ENCODE measurements at regions not wholly inside any gene's neighbourhood (a gene's known extent, or its start where the extent isn't known, plus 50 kb on each side); places are given as distances from the start of the nearest gene placed in this dataset.

GRCh38 chr13:40114305-40114896 is 458.9 kb downstream of the COG6 start:
- no peak for TF ChIP-seq KAT7 (CRISPR knock-in tag; IDR thresholded peaks at IDR 0.05; ENCODE audit: borderline replicate concordance)
- no peak for TF ChIP-seq CTCF (IDR thresholded peaks at IDR 0.05)
- no peak for TF ChIP-seq ATF2 (CRISPR knock-in tag; IDR thresholded peaks at IDR 0.05; ENCODE audit: borderline replicate concordance, low read depth)
- TF ChIP-seq ESRRA (CRISPR knock-in tag; IDR thresholded peaks at IDR 0.05; ENCODE audit: borderline replicate concordance): no peak
